Muscle of arm (tissue), 1 donor: ENCODE measurements at regions not wholly inside any gene's neighbourhood (a gene's known extent, or its start where the extent isn't known, plus 50 kb on each side); places are given as distances from the start of the nearest gene placed in this dataset.

Experiments
- DNase-seq: peaks from one replicate; pipeline ENCODE4 v3.0.0-alpha.2; 2013

- DNase-seq, result no peak
Observed at GRCh38 chr1:98480271-98480670, 181.2 kb upstream of the SNX7 start.

GRCh38 chr1:98478121-98478520, 183.4 kb upstream of the SNX7 start:
- peak; percentile 5 for DNase-seq

- no peak for DNase-seq
Observed at GRCh38 chr1:98472878-98473277, 188.6 kb upstream of the SNX7 start.

- no peak for DNase-seq
Observed at GRCh38 chr1:98471633-98472032, 189.9 kb upstream of the SNX7 start.

- peak; percentile 52 for DNase-seq
Observed at GRCh38 chr1:98468111-98468717, 193.3 kb upstream of the SNX7 start.

- no peak for DNase-seq
Observed at GRCh38 chr1:98467586-98467985, 193.9 kb upstream of the SNX7 start.

DNA sequence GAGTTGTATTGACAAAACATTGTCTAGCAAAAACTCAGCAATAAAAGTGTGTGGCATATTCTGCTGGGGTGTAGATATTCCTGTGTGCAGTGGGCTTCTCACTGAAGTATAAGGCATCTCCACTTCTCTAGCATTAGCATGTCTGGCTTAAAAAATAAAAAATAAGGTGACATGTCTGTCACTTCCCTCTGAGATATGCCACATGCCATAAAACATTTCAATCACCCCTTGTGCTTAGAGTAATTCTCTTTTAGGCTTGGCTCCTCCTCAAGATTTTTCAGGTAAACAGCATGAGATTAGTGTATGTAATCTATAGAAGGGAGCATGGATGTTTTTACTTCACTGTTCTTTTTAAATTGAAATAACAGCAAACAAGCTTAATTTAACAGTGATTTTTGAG, 194.4 kb upstream of the SNX7 start:
- no peak for DNase-seq

- DNase-seq, result no peak
Observed at GRCh38 chr1:98461873-98462385, 199.6 kb upstream of the SNX7 start.

DNA sequence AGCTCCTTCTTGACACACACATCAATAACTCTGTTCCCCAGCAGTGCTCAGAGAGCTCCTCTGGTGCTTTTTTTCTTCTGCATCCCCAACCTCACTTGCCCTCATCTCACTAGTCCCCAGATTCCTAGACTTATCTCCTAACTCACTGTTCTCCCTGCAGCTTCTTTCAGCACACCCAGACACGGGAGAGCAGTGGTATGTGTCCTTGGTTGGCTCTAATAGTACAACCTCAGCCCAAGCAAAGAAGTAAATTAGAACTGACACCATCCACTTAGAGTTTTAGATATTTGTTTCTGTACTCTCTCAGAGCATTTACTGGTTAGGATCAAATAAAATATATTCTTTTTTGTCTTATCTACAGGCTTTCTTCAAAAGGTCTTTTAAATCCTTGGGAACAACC, 201.4 kb upstream of the SNX7 start:
- no peak for DNase-seq

GRCh38 chr1:98459486-98459870, 202.0 kb upstream of the SNX7 start:
- DNase-seq, result no peak

DNA sequence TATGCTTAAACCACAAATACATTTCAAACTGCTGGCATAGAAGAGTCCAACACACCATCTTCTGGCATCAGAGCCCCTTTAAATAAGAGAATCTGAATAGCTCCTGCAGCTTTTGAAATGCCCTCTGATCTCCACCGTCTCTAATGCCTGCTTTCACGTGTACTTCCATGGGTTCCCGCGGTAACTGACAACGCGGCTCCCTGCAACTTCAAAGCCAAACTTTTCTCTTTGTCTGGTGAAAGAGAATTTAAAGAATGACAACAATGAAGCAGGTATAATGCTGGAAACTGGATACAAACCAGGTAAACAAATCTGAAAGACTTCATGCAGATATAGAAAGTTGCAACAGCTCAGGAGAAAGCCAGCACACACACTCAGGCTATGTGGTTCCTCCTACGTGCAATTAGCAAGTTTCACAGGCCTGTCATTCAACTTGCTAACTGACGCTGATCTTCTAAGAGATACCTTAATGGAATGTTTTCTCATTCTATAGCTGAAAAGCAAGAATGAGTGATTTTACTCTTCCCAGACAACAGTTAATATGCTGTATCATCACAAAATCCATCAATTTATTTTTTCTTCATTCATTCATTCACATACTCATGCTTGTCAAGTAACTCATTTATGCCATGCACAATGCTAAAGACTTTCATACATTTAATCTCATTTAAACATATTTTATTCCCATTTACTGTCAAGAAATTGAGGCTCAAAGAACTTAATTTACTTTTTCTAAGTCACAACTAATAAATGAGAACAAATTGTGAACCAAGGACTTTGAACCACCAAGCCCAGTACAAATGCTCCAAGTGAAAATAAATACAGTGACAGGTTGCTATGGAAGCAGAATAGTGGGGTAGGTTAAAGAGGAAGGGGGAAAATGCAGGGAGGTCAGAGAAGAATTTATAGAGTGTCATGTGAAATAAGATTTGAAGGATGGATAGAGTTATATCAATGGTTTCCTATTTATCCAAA, 202.7 kb upstream of the SNX7 start:
- no peak for DNase-seq

DNA sequence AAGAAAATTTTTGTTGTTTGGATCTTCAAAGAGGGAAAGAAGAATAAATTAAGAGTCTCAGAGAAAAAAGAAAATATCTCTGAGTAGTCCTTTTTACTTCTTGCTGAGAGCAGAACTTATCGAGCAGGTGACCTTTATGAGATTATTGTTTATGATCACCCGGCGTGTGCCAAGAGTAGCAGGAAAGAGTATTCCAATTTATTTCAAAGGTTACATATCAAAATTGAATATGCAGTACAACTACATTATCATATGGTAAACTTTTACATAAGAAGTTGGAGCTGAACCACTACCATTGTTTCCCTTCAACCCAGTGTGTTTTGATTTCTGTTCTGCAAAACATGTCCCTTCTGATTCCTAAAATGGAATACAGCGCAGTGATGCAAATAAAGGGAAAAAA, 204.3 kb upstream of the SNX7 start:
- no peak for DNase-seq

DNA sequence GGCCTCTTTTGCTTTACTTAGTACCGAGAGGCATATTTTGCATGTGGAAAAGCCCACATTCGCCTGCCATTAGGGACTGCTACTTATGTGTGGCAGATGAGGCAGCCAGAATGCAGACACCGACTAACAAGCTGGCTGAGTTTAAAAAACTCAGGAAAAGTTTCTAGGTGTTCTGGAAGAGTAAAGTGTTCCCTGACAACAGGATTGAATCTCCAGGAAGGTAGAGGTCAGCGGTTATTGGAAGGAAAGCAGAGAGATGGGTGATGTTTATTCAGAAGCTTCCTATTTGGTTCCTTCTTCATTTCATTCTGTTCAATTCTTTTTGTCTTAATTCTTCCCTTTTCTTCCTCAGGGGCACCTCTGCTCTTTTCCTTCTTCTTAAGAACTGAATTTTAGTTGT, 206.9 kb upstream of the SNX7 start:
- DNase-seq, result no peak

GRCh38 chr1:98453066-98453465, 208.5 kb upstream of the SNX7 start:
- DNase-seq, result no peak

- DNase-seq, result no peak
Observed at GRCh38 chr1:98452162-98452561, 209.4 kb upstream of the SNX7 start.

GRCh38 chr1:98441281-98441680, 220.2 kb upstream of the SNX7 start:
- DNase-seq, result no peak

- DNase-seq, result no peak
Observed at GRCh38 chr1:98439471-98439870, 222.1 kb upstream of the SNX7 start.

DNA sequence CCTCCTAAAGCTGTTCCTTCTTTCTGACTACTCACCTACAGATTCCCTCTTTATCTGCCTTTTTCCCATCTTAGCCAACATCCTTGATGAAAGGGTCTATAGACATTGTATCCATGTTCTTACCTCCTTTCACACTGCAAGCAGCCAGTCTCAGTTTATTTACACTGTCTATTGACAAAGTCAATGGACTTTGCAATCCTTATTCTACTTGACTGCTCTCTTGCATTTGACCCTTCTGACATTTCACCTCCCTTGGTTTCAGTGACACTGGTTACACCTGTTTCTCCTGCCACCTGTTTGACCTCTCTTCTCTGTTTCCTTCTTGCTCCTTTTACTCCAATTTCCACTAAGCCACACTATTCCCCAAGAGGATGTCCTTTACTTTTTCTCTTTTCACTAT, 224.0 kb upstream of the SNX7 start:
- no peak for DNase-seq

- DNase-seq, result no peak
Observed at GRCh38 chr1:98437011-98437410, 224.5 kb upstream of the SNX7 start.

DNA sequence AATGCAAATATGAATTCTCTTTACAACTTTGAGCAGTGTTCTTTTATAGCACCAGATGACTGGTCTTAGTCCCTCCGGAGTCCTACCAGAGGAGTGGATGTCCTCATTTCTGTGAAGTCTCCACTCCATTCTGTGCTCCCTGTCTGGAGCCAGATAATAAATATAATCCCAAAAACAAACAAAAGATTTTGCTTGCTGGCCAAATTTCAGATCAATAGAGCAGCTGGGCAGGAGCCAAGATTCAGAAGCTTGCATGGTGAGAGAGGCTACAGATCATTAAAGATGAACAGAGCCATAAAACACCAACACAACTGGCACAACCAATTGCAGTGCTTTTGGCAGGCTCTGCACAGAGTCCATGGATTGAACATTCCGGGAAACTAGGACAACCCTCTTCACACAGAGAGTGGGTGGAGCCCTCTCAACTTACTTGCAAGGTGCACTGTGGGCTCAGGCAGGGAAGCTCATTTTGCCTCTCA, 231.5 kb upstream of the SNX7 start:
- no peak for DNase-seq

- no peak for DNase-seq
Observed at GRCh38 chr1:98428864-98429263, 232.7 kb upstream of the SNX7 start.

DNA sequence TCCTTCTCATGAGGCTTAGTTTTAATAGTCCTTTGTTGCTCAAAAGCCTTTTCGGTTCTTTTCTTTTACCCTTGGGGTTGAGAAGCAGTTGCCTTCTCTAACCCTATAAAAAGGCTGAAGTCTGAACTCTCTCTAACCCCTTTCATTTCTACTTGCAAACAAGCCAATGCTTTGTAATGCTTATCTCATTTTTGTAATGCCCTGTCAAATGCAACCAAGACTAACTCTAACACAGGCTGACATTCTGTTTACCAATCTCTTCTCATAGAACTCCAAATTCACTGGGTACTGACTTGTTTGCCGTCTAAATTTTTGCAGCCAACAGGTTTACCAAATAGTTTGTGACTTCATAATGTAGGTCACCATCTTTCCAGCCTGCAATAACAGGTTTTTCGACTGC, 233.9 kb upstream of the SNX7 start:
- DNase-seq, result no peak

- DNase-seq, result no peak
Observed at GRCh38 chr1:98426092-98426491, 235.4 kb upstream of the SNX7 start.
